ENCODE measurements at regions not wholly inside any gene's neighbourhood (a gene's known extent, or its start where the extent isn't known, plus 50 kb on each side); places are given as distances from the start of the nearest gene placed in this dataset.
A peak's percentile ranks its signal among the peaks of the same experiment; 100 is the strongest.

GRCh38 chr12:124388679-124389137 lies 93.8 kb downstream of the RFLNA start:
- Histone ChIP-seq H3K4me3 (ENCODE audit: severe bottlenecking) (peak overlapping the region; percentile 57), H3K27ac (ENCODE audit: poor library complexity, severe bottlenecking) (peak overlapping the region; percentile 99), H3K9me3 (ENCODE audit: severe bottlenecking) (no peaks in the 10 kb centered on the region), H3K36me3 (ENCODE audit: low read depth) (peaks cover 25% of the 10 kb centered on the region), H3K4me1 (ENCODE audit: insufficient read depth, poor library complexity, severe bottlenecking) (peaks cover 58% of the 10 kb centered on the region), H3K27me3 (ENCODE audit: insufficient read depth, poor library complexity, severe bottlenecking) (no peaks in the 10 kb centered on the region)
- ATAC-seq (ENCODE audit: low read depth): peak; percentile 34
- DNase-seq (ENCODE audit: low spot score): no peak
- TF ChIP-seq CTCF (IDR thresholded peaks at IDR 0.05; ENCODE audit: poor library complexity, severe bottlenecking): no peak

GRCh38 chr12:124388038-124388671 lies 93.3 kb downstream of the RFLNA start:
- Histone ChIP-seq H3K27ac (ENCODE audit: poor library complexity, severe bottlenecking) (peak overlapping the region; percentile 99), H3K36me3 (ENCODE audit: low read depth) (peaks cover 29% of the 10 kb centered on the region), H3K4me1 (ENCODE audit: insufficient read depth, poor library complexity, severe bottlenecking) (peaks cover 52% of the 10 kb centered on the region), H3K4me3 (ENCODE audit: severe bottlenecking) (peak overlapping the region; percentile 57), H3K9me3 (ENCODE audit: severe bottlenecking) (no peaks in the 10 kb centered on the region), H3K27me3 (ENCODE audit: insufficient read depth, poor library complexity, severe bottlenecking) (no peaks in the 10 kb centered on the region)
- ATAC-seq (ENCODE audit: low read depth) (no peak), DNase-seq (ENCODE audit: low spot score) (no peak)
- TF ChIP-seq CTCF (IDR thresholded peaks at IDR 0.05; ENCODE audit: poor library complexity, severe bottlenecking): no peak

GRCh38 chr12:124387528-124387911 lies 92.6 kb downstream of the RFLNA start:
- no peak for ATAC-seq (ENCODE audit: low read depth)
- Histone ChIP-seq H3K4me3 (ENCODE audit: severe bottlenecking) (peak overlapping the region; percentile 57), H3K4me1 (ENCODE audit: insufficient read depth, poor library complexity, severe bottlenecking) (peaks cover 51% of the 10 kb centered on the region), H3K27me3 (ENCODE audit: insufficient read depth, poor library complexity, severe bottlenecking) (no peaks in the 10 kb centered on the region), H3K27ac (ENCODE audit: poor library complexity, severe bottlenecking) (peak overlapping the region; percentile 99), H3K36me3 (ENCODE audit: low read depth) (peaks cover 35% of the 10 kb centered on the region), H3K9me3 (ENCODE audit: severe bottlenecking) (no peaks in the 10 kb centered on the region)
- DNase-seq (ENCODE audit: low spot score): no peak
- no peak for TF ChIP-seq CTCF (IDR thresholded peaks at IDR 0.05; ENCODE audit: poor library complexity, severe bottlenecking)

GRCh38 chr12:124386661-124387527 lies 92.0 kb downstream of the RFLNA start:
- no peak for ATAC-seq (ENCODE audit: low read depth)
- Histone ChIP-seq H3K27ac (ENCODE audit: poor library complexity, severe bottlenecking) (peak overlapping the region; percentile 99), H3K4me3 (ENCODE audit: severe bottlenecking) (peak overlapping the region; percentile 57), H3K27me3 (ENCODE audit: insufficient read depth, poor library complexity, severe bottlenecking) (no peaks in the 10 kb centered on the region), H3K9me3 (ENCODE audit: severe bottlenecking) (no peaks in the 10 kb centered on the region), H3K36me3 (ENCODE audit: low read depth) (peaks cover 41% of the 10 kb centered on the region), H3K4me1 (ENCODE audit: insufficient read depth, poor library complexity, severe bottlenecking) (peaks cover 52% of the 10 kb centered on the region)
- TF ChIP-seq CTCF (IDR thresholded peaks at IDR 0.05; ENCODE audit: poor library complexity, severe bottlenecking): no peak
- no peak for DNase-seq (ENCODE audit: low spot score)

Measured in RWPE2 (cell line).